Endothelial cell of umbilical vein (primary cell): ENCODE measurements at regions not wholly inside any gene's neighbourhood (a gene's known extent, or its start where the extent isn't known, plus 50 kb on each side); places are given as distances from the start of the nearest gene placed in this dataset.

ENCODE experiments used
- BruUV-seq: library from RNA; stranded (reverse); fragments of 400-500 nt; replicated peaks from 2 replicates; lab custom pipeline; 2021; lab: Mats Ljungman, UMichigan
- CTCF ChIA-PET: fragments of 300-600, 350-600 bp; sonication (Branson Sonifier 250); formaldehyde crosslinking; loops from one replicate; lab custom pipeline; 2021; ENCODE audit warnings: antibody characterized with exemption, inconsistent platforms; lab: Charles Lee
- POLR2A ChIA-PET: fragments of 300-600, 350-600 bp; sonication (Branson Sonifier 250); formaldehyde crosslinking; loops from one replicate; lab custom pipeline; 2021; ENCODE audit warnings: antibody characterized with exemption, inconsistent platforms; lab: Charles Lee
- DNase-seq: peaks from one replicate; pipeline ENCODE4 v3.0.0-alpha.2; 2011; ENCODE audit warnings: low read depth, low spot score
- FAIRE-seq: peaks from 2 replicates; lab custom pipeline; 2011; peaks lifted over from hg19 to GRCh38; lab: Jason Lieb, UNC
- H2AFZ ChIP-seq: 2 replicates; pipeline ENCODE4 v1.6.0; 2012; ENCODE audit warnings: low read depth, low read length, control low read depth, inconsistent platforms
- H3K27ac ChIP-seq: 2 replicates; pipeline ENCODE4 v1.5.1; 2011; ENCODE audit warnings: low read depth, mild to moderate bottlenecking, control low read depth, low read length, moderate library complexity; ENCODE audit not compliant: insufficient read depth
- H3K27me3 ChIP-seq, 2 experiments: 2 replicates each; pipeline versions ENCODE4 v1.6.0 to v1.6.1; 2011; ENCODE audit warnings: low read length in 2 of 2, mixed read lengths in 1 of 2; ENCODE audit not compliant: control insufficient read depth in 2 of 2, insufficient read depth in 2 of 2
- H3K36me3 ChIP-seq, 2 experiments: 2 replicates in 1 of 2; 3 replicates in 1 of 2; pipeline ENCODE4 v1.5.1; 2011; ENCODE audit warnings: low read length in 2 of 2, mild to moderate bottlenecking in 1 of 2, moderate library complexity in 1 of 2; ENCODE audit not compliant: control insufficient read depth in 2 of 2, insufficient read depth in 2 of 2; ENCODE audit errors: extremely low read depth in 1 of 2
- H3K4me1 ChIP-seq: 3 replicates; pipeline ENCODE4 v1.5.1; 2011; ENCODE audit warnings: mild to moderate bottlenecking, low read length; ENCODE audit not compliant: control insufficient read depth, insufficient read depth; ENCODE audit errors: extremely low read depth
- H3K4me2 ChIP-seq: 2 replicates; pipeline ENCODE4 v1.6.1; 2011; ENCODE audit warnings: low read length, control low read depth, mixed read lengths; ENCODE audit not compliant: insufficient read depth
- H3K4me3 ChIP-seq, 3 experiments: fragments of 200-600 bp in 1 of 3; sonication (generic), shearing (Covaris generic) in 1 of 3; replicated peaks in 1 of 3; 2 replicates each; pipeline ENCODE4 v1.5.1; 2011 to 2016; ENCODE audit warnings: control low read depth in 3 of 3, low read length in 3 of 3, mild to moderate bottlenecking in 2 of 3, inconsistent platforms in 1 of 3, low read depth in 1 of 3, moderate library complexity in 1 of 3; ENCODE audit not compliant: insufficient read depth in 1 of 3
- H3K79me2 ChIP-seq: 2 replicates; pipeline ENCODE4 v1.6.0; 2012; ENCODE audit warnings: low read length, inconsistent platforms; ENCODE audit not compliant: control insufficient read depth, insufficient read depth
- H3K9ac ChIP-seq: replicated peaks from 2 replicates; pipeline ENCODE3; 2011; ENCODE audit warnings: low read length, control low read depth; ENCODE audit not compliant: insufficient read depth; ENCODE audit errors: extremely low read depth
- H3K9me1 ChIP-seq: replicated peaks from 3 replicates; pipeline ENCODE4 v1.6.0; 2011; ENCODE audit warnings: mild to moderate bottlenecking, low read length; ENCODE audit not compliant: control insufficient read depth, insufficient read depth; ENCODE audit errors: extremely low read depth
- H3K9me3 ChIP-seq: replicated peaks from 2 replicates; pipeline ENCODE4 v1.5.1; 2012; ENCODE audit warnings: low read length, inconsistent platforms; ENCODE audit not compliant: control insufficient read depth, insufficient read depth
- H4K20me1 ChIP-seq: replicated peaks from 2 replicates; pipeline ENCODE3; 2011; ENCODE audit warnings: mild to moderate bottlenecking, low read length; ENCODE audit not compliant: control insufficient read depth, insufficient read depth; ENCODE audit errors: extremely low read depth
- CTCF ChIP-seq, 2 donors: IDR thresholded peaks; 1 replicate in 1 of 2; 2 replicates in 1 of 2; pipeline ENCODE4 v1.5.1; 2011; ENCODE audit warnings: low read length in 2 of 2, mild to moderate bottlenecking in 2 of 2, moderate library complexity in 2 of 2, control low read depth in 1 of 2, inconsistent platforms in 1 of 2, low read depth in 1 of 2; ENCODE audit not compliant: insufficient read depth in 1 of 2; ENCODE audit errors: extremely low read depth in 1 of 2
- EZH2 ChIP-seq: IDR thresholded peaks from 2 replicates; pipeline ENCODE4 v1.6.1; 2012; ENCODE audit warnings: borderline replicate concordance, low read depth, mild to moderate bottlenecking, moderate library complexity, low read length, inconsistent platforms; ENCODE audit not compliant: severe bottlenecking
- FOS ChIP-seq: IDR thresholded peaks from 2 replicates; pipeline ENCODE4 v1.6.1; 2011; ENCODE audit warnings: mild to moderate bottlenecking, low read length, moderate library complexity, borderline replicate concordance; ENCODE audit not compliant: insufficient read depth
- GATA2 ChIP-seq: IDR thresholded peaks from 2 replicates; pipeline ENCODE4 v1.7.0; 2011; ENCODE audit warnings: low read depth, mild to moderate bottlenecking, moderate library complexity, mixed read lengths, low read length; ENCODE audit not compliant: insufficient read length, insufficient read depth
- JUN ChIP-seq: IDR thresholded peaks from 2 replicates; pipeline ENCODE4 v1.6.1; 2011; ENCODE audit warnings: borderline replicate concordance, low read depth; ENCODE audit not compliant: insufficient read length, insufficient read depth
- MYC ChIP-seq: IDR thresholded peaks from one replicate; pipeline ENCODE4 v1.6.1; 2011; ENCODE audit warnings: mild to moderate bottlenecking, low read depth, low read length
- POLR2A ChIP-seq: IDR thresholded peaks from 2 replicates; pipeline ENCODE4 v1.6.1; 2012; ENCODE audit warnings: low read depth, mild to moderate bottlenecking, control low read depth, low read length
- POLR2AphosphoS5 ChIP-seq: IDR thresholded peaks from 2 replicates; pipeline ENCODE4 v1.6.1; 2012; ENCODE audit warnings: low read depth, mild to moderate bottlenecking, control low read depth, low read length, moderate library complexity; ENCODE audit not compliant: insufficient read depth
- dilution Hi-C: fragments of 300-500 bp; cut with MboI; formaldehyde crosslinking; loops from one replicate; pipeline ENCODE4 v1.15.0; 2019; ENCODE audit warnings: low sequenced_read_pairs; ENCODE audit not compliant: extremely low pct_ligation_motif_present
- intact Hi-C: fragments of 100-400 bp; cut with micrococcal nuclease; formaldehyde crosslinking; loops from one replicate; pipeline ENCODE4 v1.10.0; 2022
- TF ChIP-seq, protein P1 (sequence below): IDR thresholded peaks from 2 replicates; pipeline ENCODE4 v1.6.1; 2011; ENCODE audit not compliant: insufficient read depth, insufficient read length

DNA sequence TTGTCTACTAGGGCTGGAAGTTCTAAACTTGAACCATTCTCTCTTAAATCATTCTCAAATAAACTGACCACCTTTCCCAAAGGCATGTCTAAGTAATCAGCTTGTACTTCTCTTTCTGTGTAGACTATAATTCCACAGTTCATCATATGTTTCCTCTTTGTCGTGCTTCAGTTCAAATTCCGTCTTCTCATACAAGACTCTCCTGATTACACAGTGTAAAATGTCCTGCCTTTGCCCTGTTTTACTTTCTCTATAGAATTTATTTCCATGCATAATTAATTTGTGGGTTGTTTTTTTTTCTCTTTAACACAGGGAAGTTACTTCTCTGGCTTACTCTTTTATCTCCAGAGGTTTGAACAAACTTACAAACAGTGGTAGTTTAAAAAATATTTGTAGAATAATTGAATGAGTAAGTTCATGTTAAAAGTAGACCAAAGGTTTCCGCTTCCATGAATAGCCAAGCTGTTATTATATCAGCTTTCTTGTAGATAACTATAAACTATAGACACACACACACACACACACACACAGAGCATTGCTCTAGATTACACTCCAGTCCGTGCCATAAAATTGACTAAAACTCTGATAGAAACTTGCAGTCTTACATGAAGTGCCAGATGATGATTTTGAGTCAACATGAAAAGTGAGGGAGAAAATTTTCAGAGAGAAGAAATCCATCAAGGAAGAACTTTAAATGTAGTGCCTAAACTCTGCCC is 119.0 kb downstream of the SUCNR1 start:
- Histone ChIP-seq H3K79me2 (no peaks in the 10 kb centered on the region), H3K4me1 (no peaks in the 10 kb centered on the region), H4K20me1 (no peaks in the 10 kb centered on the region), H3K4me2 (no peak overlapping the region), H3K9ac (no peak overlapping the region), H3K27ac (no peak overlapping the region), H2AFZ (no peak overlapping the region), H3K9me3 (no peaks in the 10 kb centered on the region), H3K36me3 (no peaks in the 10 kb centered on the region), H3K4me3 (no peak overlapping the region), H3K27me3 (no peaks in the 10 kb centered on the region), H3K9me1 (no peaks in the 10 kb centered on the region)
- intact Hi-C loops, result no loop called here
- CTCF ChIA-PET, result no interaction called here
- dilution Hi-C loops, result no loop called here
- POLR2A ChIA-PET, result no interaction called here
- no peak for DNase-seq
- no peak for TF ChIP-seq JUN
- TF ChIP-seq FOS, result no peak
- TF ChIP-seq MYC, result no peak
- no peak for TF ChIP-seq EZH2
- TF ChIP-seq POLR2AphosphoS5, result no peak
- TF ChIP-seq, protein P1, sequence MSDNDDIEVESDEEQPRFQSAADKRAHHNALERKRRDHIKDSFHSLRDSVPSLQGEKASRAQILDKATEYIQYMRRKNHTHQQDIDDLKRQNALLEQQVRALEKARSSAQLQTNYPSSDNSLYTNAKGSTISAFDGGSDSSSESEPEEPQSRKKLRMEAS, result no peak
- no peak for TF ChIP-seq POLR2A
- no peak for TF ChIP-seq CTCF (IDR thresholded peaks at IDR 0.05; ENCODE audit: extremely low read depth in 1 of 2, insufficient read depth in 1 of 2, low read depth in 1 of 2, low read length in 2 of 2)
- TF ChIP-seq GATA2, result no peak
- no TSS peak for BruUV-seq
- FAIRE-seq, result no peak
